ENCODE measurements at regions not wholly inside any gene's neighbourhood (a gene's known extent, or its start where the extent isn't known, plus 50 kb on each side); places are given as distances from the start of the nearest gene placed in this dataset.

- Histone ChIP-seq H3K79me1 (ENCODE audit: low read depth, low read length) (no peaks in the 10 kb centered on the region), H3K56ac (replicated peaks; ENCODE audit: insufficient read length, low read depth, low read length) (no peak overlapping the region), H3K27me3 (replicated peaks in 1 of 4; ENCODE audit: control insufficient read depth in 3 of 4, extremely low read depth in 1 of 4, insufficient read depth in 3 of 4, low read length in 3 of 4) (no peaks in the 10 kb centered on the region), H3K4ac (replicated peaks; ENCODE audit: insufficient read length, low read depth, low read length) (no peak overlapping the region), H4K20me1 (replicated peaks in 1 of 2; ENCODE audit: control insufficient read depth in 1 of 2, insufficient read depth in 2 of 2, low read length in 2 of 2) (no peaks in the 10 kb centered on the region), H4K5ac (ENCODE audit: insufficient read length, low read depth, low read length) (no peak overlapping the region), H3K9ac (replicated peaks in 1 of 4; ENCODE audit: extremely low read depth in 1 of 4, low read depth in 3 of 4, low read length in 3 of 4) (no peak overlapping the region), H2BK15ac (ENCODE audit: low read length) (no peak overlapping the region), H4K91ac (replicated peaks; ENCODE audit: insufficient read length, low read length) (no peak overlapping the region), H2AFZ (ENCODE audit: low read length) (no peak overlapping the region), H3K23ac (ENCODE audit: insufficient read length) (no peak overlapping the region), H2BK120ac (replicated peaks; ENCODE audit: low read depth, low read length) (no peak overlapping the region), H2BK5ac (ENCODE audit: low read depth, low read length) (no peak overlapping the region), H3K18ac (ENCODE audit: extremely low read depth, low read length) (no peak overlapping the region), H2BK12ac (ENCODE audit: low read depth, low read length) (no peak overlapping the region), H3K4me3 (ENCODE audit: extremely low read depth in 1 of 4, insufficient read depth in 2 of 4, low read depth in 3 of 4, low read length in 4 of 4) (no peak overlapping the region), H2BK20ac (ENCODE audit: low read length) (no peak overlapping the region), H3K27ac (ENCODE audit: low read depth, low read length) (no peak overlapping the region), H3K79me2 (ENCODE audit: control insufficient read depth in 1 of 2, insufficient read depth in 2 of 2, low read length in 2 of 2) (no peaks in the 10 kb centered on the region), H3K36me3 (ENCODE audit: control insufficient read depth in 2 of 4, insufficient read depth in 4 of 4, low read length in 3 of 4) (no peaks in the 10 kb centered on the region), H2AK5ac (ENCODE audit: low read depth, low read length) (no peak overlapping the region), H3K9me3 (ENCODE audit: insufficient read depth in 2 of 2, low read depth in 1 of 2, low read length in 1 of 2) (no peaks in the 10 kb centered on the region), H3K14ac (ENCODE audit: insufficient read length) (no peak overlapping the region), H4K8ac (ENCODE audit: extremely low read depth, insufficient read depth, low read length) (no peak overlapping the region), H3K4me1 (replicated peaks in 1 of 4; ENCODE audit: control insufficient read depth in 3 of 4, insufficient read depth in 4 of 4, low read length in 3 of 4) (peaks cover 0 to 7% (median 1%) of the 10 kb centered on the region in 4 experiments; a peak in 2 of 7 replicates), H3K4me2 (ENCODE audit: insufficient read depth in 1 of 2, low read depth in 2 of 2, low read length in 2 of 2) (no peak overlapping the region), H3K23me2 (ENCODE audit: low read depth, low read length) (no peaks in the 10 kb centered on the region)
- FAIRE-seq, result no peak
- CTCF ChIA-PET (ENCODE audit: partially characterized antibody), result interaction anchor here (1.4 kb wide), 1 partner anchor 93 kb away, joined by 3 read pairs; no protein-coding TSS in a partner anchor
- TF ChIP-seq NRF1 (IDR thresholded peaks at IDR 0.05; ENCODE audit: low read depth, low read length) (no peak), EP300 (IDR thresholded peaks at IDR 0.05; ENCODE audit: borderline replicate concordance in 1 of 2, low read depth in 2 of 2, low read length in 2 of 2) (no peak), JUN (IDR thresholded peaks at IDR 0.05; ENCODE audit: low read depth, low read length) (no peak), CEBPB (IDR thresholded peaks at IDR 0.05; ENCODE audit: low read depth, low read length) (no peak)
- DNase-seq (ENCODE audit: low read depth in 1 of 2, low spot score in 2 of 2), result no peak
- POLR2A ChIA-PET (ENCODE audit: partially characterized antibody), result no interaction called here
These were observed 100.7 kb upstream of the RASGEF1B start for GRCh38 chr4:81572402-81572801.

All from H1 (cell line).